ENCODE measurements at regions not wholly inside any gene's neighbourhood (a gene's known extent, or its start where the extent isn't known, plus 50 kb on each side); places are given as distances from the start of the nearest gene placed in this dataset.

DNA sequence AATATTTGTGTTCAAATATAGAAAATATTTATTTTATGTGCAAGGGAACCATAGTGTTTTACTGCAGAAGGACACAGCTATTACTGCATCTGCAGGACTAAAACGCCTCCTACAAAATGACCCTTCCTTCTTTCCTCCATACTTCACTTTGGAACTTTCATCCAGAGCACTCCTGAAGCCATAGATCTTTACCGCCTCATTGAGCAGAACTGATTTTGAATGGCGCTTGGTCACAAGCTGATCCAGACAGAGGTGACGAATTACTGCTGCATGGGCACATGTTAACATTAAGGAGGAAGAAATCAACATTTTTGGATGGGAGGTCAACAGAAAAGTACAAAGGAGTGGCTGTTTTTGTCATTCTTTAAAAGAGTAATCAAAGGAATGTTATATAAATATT is 931.6 kb downstream of the NCAM2 start:
- Histone ChIP-seq H3K4me3 (no peak overlapping the region), H3K9me3 (no peaks in the 10 kb centered on the region), H3K27me3 (no peaks in the 10 kb centered on the region), H3K36me3 (no peaks in the 10 kb centered on the region), H3K27ac (no peak overlapping the region), H3K4me1 (no peaks in the 10 kb centered on the region)
- no peak for DNase-seq (ENCODE audit: low spot score in 2 of 2)
- intact Hi-C loops (cut with DNase I; ENCODE audit: low total_unique reads): no loop called here
- TF ChIP-seq, protein P1, sequence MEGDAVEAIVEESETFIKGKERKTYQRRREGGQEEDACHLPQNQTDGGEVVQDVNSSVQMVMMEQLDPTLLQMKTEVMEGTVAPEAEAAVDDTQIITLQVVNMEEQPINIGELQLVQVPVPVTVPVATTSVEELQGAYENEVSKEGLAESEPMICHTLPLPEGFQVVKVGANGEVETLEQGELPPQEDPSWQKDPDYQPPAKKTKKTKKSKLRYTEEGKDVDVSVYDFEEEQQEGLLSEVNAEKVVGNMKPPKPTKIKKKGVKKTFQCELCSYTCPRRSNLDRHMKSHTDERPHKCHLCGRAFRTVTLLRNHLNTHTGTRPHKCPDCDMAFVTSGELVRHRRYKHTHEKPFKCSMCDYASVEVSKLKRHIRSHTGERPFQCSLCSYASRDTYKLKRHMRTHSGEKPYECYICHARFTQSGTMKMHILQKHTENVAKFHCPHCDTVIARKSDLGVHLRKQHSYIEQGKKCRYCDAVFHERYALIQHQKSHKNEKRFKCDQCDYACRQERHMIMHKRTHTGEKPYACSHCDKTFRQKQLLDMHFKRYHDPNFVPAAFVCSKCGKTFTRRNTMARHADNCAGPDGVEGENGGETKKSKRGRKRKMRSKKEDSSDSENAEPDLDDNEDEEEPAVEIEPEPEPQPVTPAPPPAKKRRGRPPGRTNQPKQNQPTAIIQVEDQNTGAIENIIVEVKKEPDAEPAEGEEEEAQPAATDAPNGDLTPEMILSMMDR (IDR thresholded peaks at IDR 0.05): no peak
- no peak for TF ChIP-seq POLR2A (IDR thresholded peaks at IDR 0.05)
- TF ChIP-seq POLR2AphosphoS5 (IDR thresholded peaks at IDR 0.05): no peak

DNA sequence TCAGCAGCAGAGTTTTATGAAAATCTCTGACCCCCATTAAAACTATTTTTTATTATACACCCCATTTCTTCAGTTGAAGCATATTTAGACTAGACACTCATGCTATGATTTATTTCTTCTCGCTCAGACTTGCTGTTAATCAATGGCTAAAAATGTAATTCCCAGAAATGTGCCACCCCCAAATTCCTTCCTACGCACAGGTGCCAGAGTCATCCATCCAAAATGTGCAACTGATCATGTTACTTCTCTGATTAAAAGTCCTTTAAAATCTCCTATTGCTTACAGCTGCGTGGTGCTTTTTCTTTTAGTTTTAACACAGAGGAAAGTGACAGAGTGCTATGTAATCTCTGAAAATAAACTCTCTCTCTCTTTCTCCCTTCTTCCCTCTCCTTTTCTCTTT is 954.4 kb downstream of the NCAM2 start:
- intact Hi-C loops (cut with DNase I; ENCODE audit: low total_unique reads): no loop called here
- Histone ChIP-seq H3K9me3 (no peaks in the 10 kb centered on the region), H3K4me1 (no peaks in the 10 kb centered on the region)

DNA sequence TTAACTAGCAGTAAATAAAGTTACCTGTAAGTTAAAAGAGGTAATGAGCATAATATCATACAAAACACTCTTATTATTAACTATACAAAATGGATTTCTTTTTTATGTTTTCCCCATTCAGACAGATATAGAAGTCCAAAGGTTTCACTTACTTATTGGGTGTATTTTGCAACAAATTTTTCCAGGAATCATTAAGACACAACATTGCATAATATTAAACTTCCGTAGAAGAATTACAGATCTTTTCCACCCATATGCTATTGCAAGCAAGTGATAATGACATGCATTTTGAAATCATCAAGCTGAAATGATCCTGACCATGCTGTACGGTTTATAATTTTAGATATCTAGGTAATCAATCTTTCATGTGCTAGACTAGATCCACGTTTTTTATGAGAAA is 957.0 kb downstream of the NCAM2 start:
- H3K4me1 ChIP-seq: no peaks in the 10 kb centered on the region
- intact Hi-C loops (cut with DNase I; ENCODE audit: low total_unique reads): no loop called here
- TF ChIP-seq POLR2A (IDR thresholded peaks at IDR 0.05) (no peak), POLR2AphosphoS5 (IDR thresholded peaks at IDR 0.05) (no peak)
- TF ChIP-seq, protein P1 (IDR thresholded peaks at IDR 0.05): no peak
- H3K27ac ChIP-seq: no peak overlapping the region
- H3K36me3 ChIP-seq: no peaks in the 10 kb centered on the region
- no peak overlapping the region for H3K4me3 ChIP-seq
- no peak for DNase-seq (ENCODE audit: low spot score in 2 of 2)
- no peaks in the 10 kb centered on the region for H3K9me3 ChIP-seq
- no peaks in the 10 kb centered on the region for H3K27me3 ChIP-seq

More for the DNA sequence above, 954.4 kb downstream of the NCAM2 start:
- DNase-seq (ENCODE audit: low spot score in 2 of 2): no peak
- H3K4me3 ChIP-seq: no peak overlapping the region
- no peaks in the 10 kb centered on the region for H3K27me3 ChIP-seq
- TF ChIP-seq POLR2AphosphoS5 (IDR thresholded peaks at IDR 0.05): no peak
- no peak for TF ChIP-seq POLR2A (IDR thresholded peaks at IDR 0.05)
- TF ChIP-seq, protein P1 (IDR thresholded peaks at IDR 0.05): no peak
- H3K27ac ChIP-seq: no peak overlapping the region
- H3K36me3 ChIP-seq: no peaks in the 10 kb centered on the region

DNA sequence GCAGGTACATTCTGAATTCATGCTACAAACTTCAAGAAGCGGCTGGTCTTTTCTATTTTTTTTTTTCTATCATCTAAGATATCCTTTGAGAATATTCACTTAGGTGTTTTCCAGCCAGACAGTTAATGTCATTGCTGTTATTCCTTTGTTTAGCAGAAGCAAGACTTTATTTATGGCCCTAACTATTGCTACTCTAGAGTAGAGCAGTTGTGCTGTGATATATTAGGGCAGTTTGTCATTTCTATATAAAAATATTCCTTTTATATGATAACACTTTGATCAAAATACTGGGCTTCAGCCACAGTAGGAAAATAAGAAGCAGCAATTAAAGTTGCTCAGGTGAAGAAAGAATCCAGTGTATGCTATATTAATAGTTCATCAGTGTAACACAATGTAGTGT is 959.3 kb downstream of the NCAM2 start:
- DNase-seq (ENCODE audit: low spot score in 2 of 2): no peak
- no peaks in the 10 kb centered on the region for H3K9me3 ChIP-seq
- TF ChIP-seq POLR2A (IDR thresholded peaks at IDR 0.05) (no peak), POLR2AphosphoS5 (IDR thresholded peaks at IDR 0.05) (no peak)
- TF ChIP-seq, protein P1 (IDR thresholded peaks at IDR 0.05): no peak
- no peak overlapping the region for H3K27ac ChIP-seq
- no peak overlapping the region for H3K4me3 ChIP-seq
- H3K4me1 ChIP-seq: no peaks in the 10 kb centered on the region
- no peaks in the 10 kb centered on the region for H3K27me3 ChIP-seq
- H3K36me3 ChIP-seq: no peaks in the 10 kb centered on the region
- intact Hi-C loops (cut with DNase I; ENCODE audit: low total_unique reads): no loop called here

DNA sequence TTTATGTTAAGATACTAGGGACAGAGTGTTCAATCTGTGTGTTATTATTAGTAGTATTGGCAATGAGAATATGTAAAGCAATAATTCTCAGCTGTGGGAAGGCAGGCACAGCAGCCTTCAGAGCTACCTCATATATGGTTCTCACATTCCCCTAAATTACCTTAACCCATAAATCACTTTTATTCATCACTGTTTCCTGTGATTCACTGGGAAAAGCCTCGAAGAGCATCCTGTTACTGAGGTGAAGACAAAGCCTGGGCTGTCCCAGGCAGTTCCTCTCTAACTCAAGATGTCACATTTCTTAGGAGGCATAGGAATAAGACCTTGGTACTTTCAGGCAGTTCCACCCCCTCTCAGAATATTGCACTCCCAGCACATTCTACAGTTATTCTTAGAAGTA is 965.7 kb downstream of the NCAM2 start:
- DNase-seq (ENCODE audit: low spot score in 2 of 2): no peak
- Histone ChIP-seq H3K9me3 (peaks cover 7 to 19% of the 10 kb centered on the region in 2 donors), H3K4me1 (no peaks in the 10 kb centered on the region), H3K27ac (no peak overlapping the region), H3K27me3 (no peaks in the 10 kb centered on the region), H3K4me3 (no peak overlapping the region), H3K36me3 (no peaks in the 10 kb centered on the region)
- intact Hi-C loops (cut with DNase I; ENCODE audit: low total_unique reads): no loop called here
- TF ChIP-seq, protein P1 (IDR thresholded peaks at IDR 0.05): no peak
- TF ChIP-seq POLR2A (IDR thresholded peaks at IDR 0.05) (no peak), POLR2AphosphoS5 (IDR thresholded peaks at IDR 0.05) (no peak)

Data from breast epithelium (tissue), 4 donors.